ENCODE measurements at regions not wholly inside any gene's neighbourhood (a gene's known extent, or its start where the extent isn't known, plus 50 kb on each side); places are given as distances from the start of the nearest gene placed in this dataset.

DNA sequence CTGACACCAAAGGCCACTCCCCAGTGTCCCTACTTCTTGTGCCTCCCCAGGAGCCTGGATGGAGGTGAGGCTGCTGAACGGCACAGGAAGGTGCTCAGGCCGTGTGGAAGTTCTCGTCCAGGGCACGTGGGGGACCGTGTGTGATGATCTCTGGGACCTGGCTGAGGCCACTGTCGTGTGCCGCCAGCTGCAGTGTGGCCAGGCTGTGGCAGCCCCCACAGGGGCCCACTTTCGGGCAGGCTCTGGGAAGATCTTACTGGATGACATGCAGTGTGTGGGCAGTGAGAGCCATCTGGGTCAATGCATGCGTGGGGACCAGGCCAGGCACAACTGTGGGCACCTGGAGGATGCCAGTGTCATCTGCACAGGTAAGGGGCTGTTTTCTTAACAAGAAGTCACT, 57.0 kb upstream of the C10orf120 start (continued):
- TF ChIP-seq, protein P1, sequence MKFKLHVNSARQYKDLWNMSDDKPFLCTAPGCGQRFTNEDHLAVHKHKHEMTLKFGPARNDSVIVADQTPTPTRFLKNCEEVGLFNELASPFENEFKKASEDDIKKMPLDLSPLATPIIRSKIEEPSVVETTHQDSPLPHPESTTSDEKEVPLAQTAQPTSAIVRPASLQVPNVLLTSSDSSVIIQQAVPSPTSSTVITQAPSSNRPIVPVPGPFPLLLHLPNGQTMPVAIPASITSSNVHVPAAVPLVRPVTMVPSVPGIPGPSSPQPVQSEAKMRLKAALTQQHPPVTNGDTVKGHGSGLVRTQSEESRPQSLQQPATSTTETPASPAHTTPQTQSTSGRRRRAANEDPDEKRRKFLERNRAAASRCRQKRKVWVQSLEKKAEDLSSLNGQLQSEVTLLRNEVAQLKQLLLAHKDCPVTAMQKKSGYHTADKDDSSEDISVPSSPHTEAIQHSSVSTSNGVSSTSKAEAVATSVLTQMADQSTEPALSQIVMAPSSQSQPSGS (CRISPR knock-in tag; IDR thresholded peaks at IDR 0.05; ENCODE audit: borderline replicate concordance, low read depth), result no peak
- TF ChIP-seq, protein P2, sequence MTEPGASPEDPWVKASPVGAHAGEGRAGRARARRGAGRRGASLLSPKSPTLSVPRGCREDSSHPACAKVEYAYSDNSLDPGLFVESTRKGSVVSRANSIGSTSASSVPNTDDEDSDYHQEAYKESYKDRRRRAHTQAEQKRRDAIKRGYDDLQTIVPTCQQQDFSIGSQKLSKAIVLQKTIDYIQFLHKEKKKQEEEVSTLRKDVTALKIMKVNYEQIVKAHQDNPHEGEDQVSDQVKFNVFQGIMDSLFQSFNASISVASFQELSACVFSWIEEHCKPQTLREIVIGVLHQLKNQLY (CRISPR knock-in tag; IDR thresholded peaks at IDR 0.05), result no peak

DNA sequence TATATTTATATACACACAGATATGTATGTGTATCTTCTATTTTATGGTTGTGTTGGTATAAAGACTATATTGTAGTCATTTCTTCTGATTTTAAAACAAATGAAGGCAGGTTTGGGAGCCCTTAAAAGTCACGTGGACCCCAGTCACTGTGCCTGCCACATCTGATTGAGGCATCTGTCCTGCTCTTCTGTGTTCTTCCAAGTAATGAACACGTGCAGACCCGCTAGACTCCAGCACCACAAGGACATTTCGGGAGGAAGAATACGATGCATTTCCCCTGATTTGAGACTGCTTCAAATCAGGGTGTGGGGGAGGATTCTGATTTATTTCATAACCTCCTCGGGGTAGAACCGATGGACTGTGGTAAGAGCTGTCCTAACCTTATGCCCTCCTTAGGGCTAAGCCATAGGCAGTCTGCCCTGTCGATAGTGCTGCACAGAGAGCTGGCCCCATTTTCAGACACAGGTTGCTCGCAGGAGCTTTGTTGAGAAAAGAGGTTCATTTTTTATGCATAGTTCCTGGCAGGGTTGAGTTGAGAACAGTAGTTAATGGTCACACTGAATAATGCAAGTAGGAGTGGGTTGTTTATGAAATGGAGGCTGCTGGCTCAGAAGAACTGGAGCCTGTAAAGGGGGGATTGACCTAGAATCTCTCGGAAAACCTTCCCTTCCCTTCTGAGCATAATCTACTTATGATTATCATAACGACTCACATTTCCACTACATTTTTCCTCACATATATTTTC, 55.0 kb upstream of the C10orf120 start:
- TF ChIP-seq, protein P3, sequence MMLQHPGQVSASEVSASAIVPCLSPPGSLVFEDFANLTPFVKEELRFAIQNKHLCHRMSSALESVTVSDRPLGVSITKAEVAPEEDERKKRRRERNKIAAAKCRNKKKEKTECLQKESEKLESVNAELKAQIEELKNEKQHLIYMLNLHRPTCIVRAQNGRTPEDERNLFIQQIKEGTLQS (CRISPR knock-in tag; conservative IDR thresholded peaks at IDR 0.05), result no peak
- no peak for TF ChIP-seq ETV6 (CRISPR knock-in tag; IDR thresholded peaks at IDR 0.05)
- TF ChIP-seq, protein P4, sequence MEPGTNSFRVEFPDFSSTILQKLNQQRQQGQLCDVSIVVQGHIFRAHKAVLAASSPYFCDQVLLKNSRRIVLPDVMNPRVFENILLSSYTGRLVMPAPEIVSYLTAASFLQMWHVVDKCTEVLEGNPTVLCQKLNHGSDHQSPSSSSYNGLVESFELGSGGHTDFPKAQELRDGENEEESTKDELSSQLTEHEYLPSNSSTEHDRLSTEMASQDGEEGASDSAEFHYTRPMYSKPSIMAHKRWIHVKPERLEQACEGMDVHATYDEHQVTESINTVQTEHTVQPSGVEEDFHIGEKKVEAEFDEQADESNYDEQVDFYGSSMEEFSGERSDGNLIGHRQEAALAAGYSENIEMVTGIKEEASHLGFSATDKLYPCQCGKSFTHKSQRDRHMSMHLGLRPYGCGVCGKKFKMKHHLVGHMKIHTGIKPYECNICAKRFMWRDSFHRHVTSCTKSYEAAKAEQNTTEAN (CRISPR knock-in tag; IDR thresholded peaks at IDR 0.05), result no peak
- TF ChIP-seq, protein P1 (CRISPR knock-in tag; IDR thresholded peaks at IDR 0.05; ENCODE audit: borderline replicate concordance, low read depth), result no peak
- TF ChIP-seq SMAD3 (CRISPR knock-in tag; IDR thresholded peaks at IDR 0.05; ENCODE audit: borderline replicate concordance), result no peak
- TF ChIP-seq ZNF232 (CRISPR knock-in tag; IDR thresholded peaks at IDR 0.05), result no peak
- no peak overlapping the region for H3K4me3 Mint-ChIP-seq

DNA sequence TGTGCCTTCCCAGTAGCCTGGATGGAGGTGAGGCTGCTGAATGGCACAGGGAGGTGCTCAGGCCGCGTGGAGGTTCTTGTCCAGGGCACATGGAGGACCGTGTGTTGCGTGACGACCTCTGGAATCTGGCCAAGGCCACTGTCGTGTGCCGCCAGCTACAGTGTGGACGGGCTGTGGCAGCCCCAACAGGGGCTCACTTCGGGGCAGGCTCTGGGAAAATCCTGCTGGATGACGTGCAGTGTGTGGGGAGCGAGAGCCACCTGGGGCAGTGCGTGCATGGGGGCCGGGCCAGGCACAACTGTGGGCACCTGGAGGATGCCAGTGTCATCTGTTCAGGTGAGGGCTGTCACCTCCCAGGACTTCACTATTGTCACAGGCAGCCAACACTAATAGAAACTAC, 50.2 kb upstream of the C10orf120 start:
- H3K4me3 Mint-ChIP-seq, result no peak overlapping the region
- POLR2A ChIA-PET, result no interaction called here
- no peak overlapping the region for H3K27ac Mint-ChIP-seq
- H3K36me3 Mint-ChIP-seq, result no peaks in the 10 kb centered on the region
- H3K4me1 Mint-ChIP-seq, result no peaks in the 10 kb centered on the region
- ATAC-seq (no peak), DNase-seq (ENCODE audit: low spot score) (no peak)
- peaks cover 7% of the 10 kb centered on the region for H3K9me3 Mint-ChIP-seq
- no peaks in the 10 kb centered on the region for H3K27me3 Mint-ChIP-seq (ENCODE audit: low read depth)
- CTCF ChIA-PET, result no interaction called here
- TF ChIP-seq, protein P5, sequence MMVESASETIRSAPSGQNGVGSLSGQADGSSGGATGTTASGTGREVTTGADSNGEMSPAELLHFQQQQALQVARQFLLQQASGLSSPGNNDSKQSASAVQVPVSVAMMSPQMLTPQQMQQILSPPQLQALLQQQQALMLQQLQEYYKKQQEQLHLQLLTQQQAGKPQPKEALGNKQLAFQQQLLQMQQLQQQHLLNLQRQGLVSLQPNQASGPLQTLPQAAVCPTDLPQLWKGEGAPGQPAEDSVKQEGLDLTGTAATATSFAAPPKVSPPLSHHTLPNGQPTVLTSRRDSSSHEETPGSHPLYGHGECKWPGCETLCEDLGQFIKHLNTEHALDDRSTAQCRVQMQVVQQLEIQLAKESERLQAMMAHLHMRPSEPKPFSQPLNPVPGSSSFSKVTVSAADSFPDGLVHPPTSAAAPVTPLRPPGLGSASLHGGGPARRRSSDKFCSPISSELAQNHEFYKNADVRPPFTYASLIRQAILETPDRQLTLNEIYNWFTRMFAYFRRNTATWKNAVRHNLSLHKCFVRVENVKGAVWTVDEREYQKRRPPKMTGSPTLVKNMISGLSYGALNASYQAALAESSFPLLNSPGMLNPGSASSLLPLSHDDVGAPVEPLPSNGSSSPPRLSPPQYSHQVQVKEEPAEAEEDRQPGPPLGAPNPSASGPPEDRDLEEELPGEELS (CRISPR knock-in tag; IDR thresholded peaks at IDR 0.05), result no peak
- TF ChIP-seq NFYB (CRISPR knock-in tag; conservative IDR thresholded peaks at IDR 0.05; ENCODE audit: low read depth), result no peak
- TF ChIP-seq, protein P6, sequence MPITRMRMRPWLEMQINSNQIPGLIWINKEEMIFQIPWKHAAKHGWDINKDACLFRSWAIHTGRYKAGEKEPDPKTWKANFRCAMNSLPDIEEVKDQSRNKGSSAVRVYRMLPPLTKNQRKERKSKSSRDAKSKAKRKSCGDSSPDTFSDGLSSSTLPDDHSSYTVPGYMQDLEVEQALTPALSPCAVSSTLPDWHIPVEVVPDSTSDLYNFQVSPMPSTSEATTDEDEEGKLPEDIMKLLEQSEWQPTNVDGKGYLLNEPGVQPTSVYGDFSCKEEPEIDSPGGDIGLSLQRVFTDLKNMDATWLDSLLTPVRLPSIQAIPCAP (CRISPR knock-in tag; IDR thresholded peaks at IDR 0.05), result no peak
- TF ChIP-seq FOXK1 (CRISPR knock-in tag; IDR thresholded peaks at IDR 0.05), result no peak
- TF ChIP-seq ZNF317 (CRISPR knock-in tag; IDR thresholded peaks at IDR 0.05; ENCODE audit: borderline replicate concordance, low read depth), result no peak
- TF ChIP-seq NFE2L1 (CRISPR knock-in tag; IDR thresholded peaks at IDR 0.05), result no peak
- TF ChIP-seq, protein P7, sequence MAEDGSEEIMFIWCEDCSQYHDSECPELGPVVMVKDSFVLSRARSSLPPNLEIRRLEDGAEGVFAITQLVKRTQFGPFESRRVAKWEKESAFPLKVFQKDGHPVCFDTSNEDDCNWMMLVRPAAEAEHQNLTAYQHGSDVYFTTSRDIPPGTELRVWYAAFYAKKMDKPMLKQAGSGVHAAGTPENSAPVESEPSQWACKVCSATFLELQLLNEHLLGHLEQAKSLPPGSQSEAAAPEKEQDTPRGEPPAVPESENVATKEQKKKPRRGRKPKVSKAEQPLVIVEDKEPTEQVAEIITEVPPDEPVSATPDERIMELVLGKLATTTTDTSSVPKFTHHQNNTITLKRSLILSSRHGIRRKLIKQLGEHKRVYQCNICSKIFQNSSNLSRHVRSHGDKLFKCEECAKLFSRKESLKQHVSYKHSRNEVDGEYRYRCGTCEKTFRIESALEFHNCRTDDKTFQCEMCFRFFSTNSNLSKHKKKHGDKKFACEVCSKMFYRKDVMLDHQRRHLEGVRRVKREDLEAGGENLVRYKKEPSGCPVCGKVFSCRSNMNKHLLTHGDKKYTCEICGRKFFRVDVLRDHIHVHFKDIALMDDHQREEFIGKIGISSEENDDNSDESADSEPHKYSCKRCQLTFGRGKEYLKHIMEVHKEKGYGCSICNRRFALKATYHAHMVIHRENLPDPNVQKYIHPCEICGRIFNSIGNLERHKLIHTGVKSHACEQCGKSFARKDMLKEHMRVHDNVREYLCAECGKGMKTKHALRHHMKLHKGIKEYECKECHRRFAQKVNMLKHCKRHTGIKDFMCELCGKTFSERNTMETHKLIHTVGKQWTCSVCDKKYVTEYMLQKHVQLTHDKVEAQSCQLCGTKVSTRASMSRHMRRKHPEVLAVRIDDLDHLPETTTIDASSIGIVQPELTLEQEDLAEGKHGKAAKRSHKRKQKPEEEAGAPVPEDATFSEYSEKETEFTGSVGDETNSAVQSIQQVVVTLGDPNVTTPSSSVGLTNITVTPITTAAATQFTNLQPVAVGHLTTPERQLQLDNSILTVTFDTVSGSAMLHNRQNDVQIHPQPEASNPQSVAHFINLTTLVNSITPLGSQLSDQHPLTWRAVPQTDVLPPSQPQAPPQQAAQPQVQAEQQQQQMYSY (CRISPR knock-in tag; IDR thresholded peaks at IDR 0.05), result no peak
- no peak for TF ChIP-seq GTF2I (CRISPR knock-in tag; conservative IDR thresholded peaks at IDR 0.05)
- no peak for TF ChIP-seq OVOL2 (CRISPR knock-in tag; IDR thresholded peaks at IDR 0.05; ENCODE audit: borderline replicate concordance)
- TF ChIP-seq, protein P8, sequence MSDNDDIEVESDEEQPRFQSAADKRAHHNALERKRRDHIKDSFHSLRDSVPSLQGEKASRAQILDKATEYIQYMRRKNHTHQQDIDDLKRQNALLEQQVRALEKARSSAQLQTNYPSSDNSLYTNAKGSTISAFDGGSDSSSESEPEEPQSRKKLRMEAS (CRISPR knock-in tag; IDR thresholded peaks at IDR 0.05), result no peak
- TF ChIP-seq, protein P1 (CRISPR knock-in tag; IDR thresholded peaks at IDR 0.05; ENCODE audit: borderline replicate concordance, low read depth), result no peak
- no peak for TF ChIP-seq ZBTB21 (CRISPR knock-in tag; IDR thresholded peaks at IDR 0.05; ENCODE audit: borderline replicate concordance)

More for the DNA sequence above, 55.0 kb upstream of the C10orf120 start:
- POLR2A ChIA-PET, result no interaction called here
- ATAC-seq, result no peak
- Mint-ChIP-seq H3K36me3 (peaks cover 8% of the 10 kb centered on the region; the same call in 1 of the 2 replicates), H3K27ac (no peak overlapping the region), H3K4me1 (no peaks in the 10 kb centered on the region), H3K9me3 (peaks cover 40% of the 10 kb centered on the region), H3K27me3 (ENCODE audit: low read depth) (peaks cover 5% of the 10 kb centered on the region)
- CTCF ChIA-PET, result no interaction called here
- no peak for DNase-seq (ENCODE audit: low spot score)
